ENCODE measurements at regions not wholly inside any gene's neighbourhood (a gene's known extent, or its start where the extent isn't known, plus 50 kb on each side); places are given as distances from the start of the nearest gene placed in this dataset.

GRCh38 chr2:160666154-160667060 is 172.8 kb upstream of the RBMS1 start:
- H3K27ac ChIP-seq, result no peak overlapping the region
- TF ChIP-seq ZFX (IDR thresholded peaks at IDR 0.05) (no peak), CTCF (conservative IDR thresholded peaks at IDR 0.05) (no peak)

- H3K27ac ChIP-seq, result no peak overlapping the region
Observed at GRCh38 chr2:160667811-160668210, 174.2 kb upstream of the RBMS1 start.

GRCh38 chr2:160670618-160671017 is 177.0 kb upstream of the RBMS1 start:
- H3K27ac ChIP-seq, result no peak overlapping the region
- TF ChIP-seq CTCF (conservative IDR thresholded peaks at IDR 0.05), result no peak
- no peak for TF ChIP-seq ZFX (IDR thresholded peaks at IDR 0.05)

More at GRCh38 chr2:160667811-160668210, 174.2 kb upstream of the RBMS1 start:
- TF ChIP-seq ZFX (IDR thresholded peaks at IDR 0.05) (no peak), CTCF (conservative IDR thresholded peaks at IDR 0.05) (no peak)

- H3K27ac ChIP-seq, result no peak overlapping the region
- TF ChIP-seq CTCF (conservative IDR thresholded peaks at IDR 0.05), result no peak
- TF ChIP-seq ZFX (IDR thresholded peaks at IDR 0.05), result no peak
Observed at GRCh38 chr2:160672211-160672610, 178.6 kb upstream of the RBMS1 start.

GRCh38 chr2:160674146-160674750 is 180.6 kb upstream of the RBMS1 start:
- TF ChIP-seq CTCF (conservative IDR thresholded peaks at IDR 0.05), result no peak
- TF ChIP-seq ZFX (IDR thresholded peaks at IDR 0.05), result no peak
- H3K27ac ChIP-seq, result no peak overlapping the region

GRCh38 chr2:160679686-160680085 is 186.1 kb upstream of the RBMS1 start:
- H3K27ac ChIP-seq, result no peak overlapping the region
- TF ChIP-seq ZFX (IDR thresholded peaks at IDR 0.05), result no peak
- TF ChIP-seq CTCF (conservative IDR thresholded peaks at IDR 0.05), result no peak

GRCh38 chr2:160680294-160680693 is 186.7 kb upstream of the RBMS1 start:
- no peak for TF ChIP-seq CTCF (conservative IDR thresholded peaks at IDR 0.05)
- no peak for TF ChIP-seq ZFX (IDR thresholded peaks at IDR 0.05)
- H3K27ac ChIP-seq, result no peak overlapping the region

All from C4-2B (cell line).